GM13977 (cell line): ENCODE measurements at regions not wholly inside any gene's neighbourhood (a gene's known extent, or its start where the extent isn't known, plus 50 kb on each side); places are given as distances from the start of the nearest gene placed in this dataset.
"Not testable (repeated sequence)": the region's sequence is repeated elsewhere in the genome, so short reads cannot be mapped to it uniquely, and the experiment has no call there.

Experiments used
- DNase-seq: peaks from one replicate; pipeline ENCODE4 v3.0.0; 2012; ENCODE audit warnings: low spot score
- CTCF ChIP-seq: IDR thresholded peaks from 2 replicates; pipeline ENCODE4 v1.5.1; 2012; ENCODE audit warnings: mild to moderate bottlenecking, control low read depth; ENCODE audit not compliant: insufficient read depth; ENCODE audit errors: extremely low read depth, missing control alignments
- in situ Hi-C: fragments of 300-500 bp; cut with MboI; formaldehyde crosslinking; loops from one replicate; pipeline ENCODE4 v1.12.0; 2022; ENCODE audit warnings: low sequenced_read_pairs, low pct_unique_long_range_greater_than_20kb, mixed read lengths, inconsistent platforms; ENCODE audit not compliant: unreplicated experiment

DNA sequence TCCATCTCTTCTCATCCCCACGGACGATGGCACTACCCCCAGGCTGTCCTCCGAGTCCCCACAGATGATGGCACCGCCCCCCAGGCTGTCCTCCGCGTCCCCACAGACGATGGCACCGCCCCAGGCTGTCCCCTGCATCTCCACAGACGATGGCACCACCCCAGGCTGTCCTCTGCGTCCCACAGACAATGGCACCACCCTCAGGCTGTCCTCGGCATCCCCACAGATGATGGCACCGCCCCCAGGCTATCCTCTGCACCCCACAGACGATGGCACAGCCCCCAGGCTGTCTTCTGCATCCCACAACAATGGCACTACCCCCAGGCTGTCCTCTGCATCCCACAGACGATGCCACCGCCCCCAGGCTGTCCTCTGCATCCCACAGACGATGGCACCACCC lies 57.4 kb upstream of the PTCH1 start:
- peak; percentile 38 for TF ChIP-seq CTCF
- DNase-seq: no peak
- in situ Hi-C loops: no loop called here

DNA sequence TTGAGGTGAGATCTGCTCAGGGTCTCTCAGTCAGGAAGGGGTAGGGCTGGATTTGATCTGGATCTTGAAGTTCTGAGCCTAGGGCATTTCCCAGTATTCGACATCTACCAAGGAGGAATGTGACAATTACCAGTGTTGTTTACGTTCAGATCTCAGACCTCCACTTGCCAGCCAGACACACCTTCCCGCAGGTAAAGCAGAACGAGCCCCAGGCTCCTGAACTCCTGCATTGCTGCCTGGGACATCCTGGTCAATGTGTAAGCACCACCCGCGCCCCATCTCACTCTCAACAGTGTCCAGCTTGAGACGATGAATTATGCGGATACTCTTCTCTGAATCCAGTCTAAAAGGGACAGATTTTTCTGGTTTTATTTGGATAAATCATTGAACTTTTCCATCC lies 56.7 kb upstream of the PTCH1 start:
- in situ Hi-C loops: no loop called here
- TF ChIP-seq CTCF: no peak
- no peak for DNase-seq

GRCh38 chr9:95572381-95573151 lies 55.8 kb upstream of the PTCH1 start:
- in situ Hi-C loops: no loop called here
- DNase-seq: no peak
- no peak for TF ChIP-seq CTCF

GRCh38 chr9:95570646-95571045 lies 53.9 kb upstream of the PTCH1 start:
- no peak for TF ChIP-seq CTCF
- in situ Hi-C loops: no loop called here
- DNase-seq: no peak

GRCh38 chr9:95570150-95570549 lies 53.4 kb upstream of the PTCH1 start:
- no peak for DNase-seq
- in situ Hi-C loops: no loop called here
- TF ChIP-seq CTCF: no peak

DNA sequence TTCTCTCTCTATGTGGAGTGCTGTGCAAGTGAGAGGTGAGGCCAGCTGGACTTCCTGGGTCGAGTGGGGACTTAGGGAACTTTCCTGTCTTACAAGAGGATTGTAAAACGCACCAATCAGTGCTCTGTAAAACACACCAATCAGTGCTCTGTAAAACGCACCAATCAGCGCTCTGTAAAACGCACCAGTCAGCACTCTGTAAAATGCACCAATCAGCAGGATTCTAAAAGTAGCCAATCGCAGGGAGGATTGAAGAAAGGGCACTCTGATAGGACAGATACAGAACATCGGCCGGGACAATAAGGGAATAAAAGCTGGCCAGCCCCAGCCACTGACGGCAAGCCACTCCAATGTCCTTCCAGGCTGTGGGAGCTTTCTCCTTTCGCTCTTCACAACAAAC lies 52.0 kb upstream of the PTCH1 start:
- DNase-seq, in situ Hi-C loops: not testable (repeated sequence)
